Mesodermal cell (in vitro differentiated cells): ENCODE measurements at regions not wholly inside any gene's neighbourhood (a gene's known extent, or its start where the extent isn't known, plus 50 kb on each side); places are given as distances from the start of the nearest gene placed in this dataset.

Experiments
- H3K27ac ChIP-seq: 2 replicates; pipeline ENCODE4 v1.7.0; 2013; ENCODE audit warnings: mild to moderate bottlenecking, low read depth, low read length, moderate library complexity; ENCODE audit not compliant: severe bottlenecking
- H3K36me3 ChIP-seq: 2 replicates; pipeline ENCODE4 v1.7.1; 2013; ENCODE audit warnings: mild to moderate bottlenecking, low read length, moderate library complexity; ENCODE audit not compliant: control insufficient read depth, insufficient read depth
- H3K4me1 ChIP-seq: one replicate; pipeline ENCODE4 v1.7.1; 2013; ENCODE audit warnings: mild to moderate bottlenecking, low read length; ENCODE audit not compliant: insufficient read depth, control insufficient read depth, poor library complexity, severe bottlenecking
- H3K4me3 ChIP-seq: 2 replicates; pipeline ENCODE4 v1.7.0; 2013; ENCODE audit warnings: low read length, control low read depth, mild to moderate bottlenecking; ENCODE audit not compliant: insufficient read depth, poor library complexity, severe bottlenecking; ENCODE audit errors: extremely low read depth
- H3K9me3 ChIP-seq: 2 replicates; pipeline ENCODE4 v1.7.1; 2013; ENCODE audit warnings: mild to moderate bottlenecking, low read length, moderate library complexity; ENCODE audit not compliant: control insufficient read depth
- WGBS, 2 experiments: methylation state at CpG; one replicate each; pipeline ENCODE4 v1.1.5; 2013; ENCODE audit warnings: missing lambda C conversion rate in 2 of 2; ENCODE audit not compliant: insufficient coverage in 2 of 2; 5-methylcytosine and 5-hydroxymethylcytosine counted together

DNA sequence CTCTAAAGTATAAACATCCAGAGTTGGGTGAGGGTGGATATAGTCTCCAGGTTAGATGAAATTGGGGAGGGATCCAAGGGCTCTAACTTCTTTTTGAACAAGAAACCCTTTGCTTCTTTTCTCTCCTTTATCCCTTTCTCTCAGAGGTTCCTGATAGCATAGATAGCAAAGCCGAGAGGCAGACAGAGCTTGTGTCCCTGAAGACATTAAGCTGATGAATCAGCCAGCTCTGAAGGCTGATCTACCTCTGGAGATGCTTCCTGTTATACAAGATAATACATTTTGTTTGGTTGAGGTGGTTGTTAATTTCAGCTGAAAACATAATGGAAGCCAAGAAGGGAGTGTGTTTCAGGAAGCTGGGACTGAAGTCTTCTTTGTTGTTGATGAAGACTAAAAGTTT is 193.2 kb downstream of the PDCD6IP start:
- Histone ChIP-seq H3K4me1 (no peaks in the 10 kb centered on the region), H3K27ac (no peak overlapping the region), H3K9me3 (peaks cover 8% of the 10 kb centered on the region), H3K36me3 (no peaks in the 10 kb centered on the region), H3K4me3 (no peak overlapping the region)
- no CpG with 5 or more reads among the region's 1 CpG for WGBS, 2 experiments

DNA sequence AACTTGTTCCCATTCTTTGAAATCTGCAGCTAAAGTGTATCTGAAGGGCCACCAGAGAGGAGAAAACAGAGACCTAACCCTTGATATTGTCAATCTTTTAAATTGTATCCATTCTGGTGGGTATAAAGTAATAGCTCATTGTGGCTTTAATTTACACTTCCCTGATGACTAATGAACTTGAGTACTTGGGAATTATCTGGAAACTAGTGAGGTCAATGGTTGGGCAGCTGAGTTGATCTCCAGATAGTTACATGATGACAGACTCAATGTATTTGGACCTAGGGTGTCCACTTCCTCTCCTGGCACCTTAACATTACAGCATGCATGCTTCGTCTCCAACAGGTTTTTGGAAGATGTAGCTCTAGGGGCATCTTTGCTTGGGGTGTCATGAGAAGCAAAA is 195.2 kb downstream of the PDCD6IP start:
- Histone ChIP-seq H3K36me3 (no peaks in the 10 kb centered on the region), H3K4me1 (no peaks in the 10 kb centered on the region), H3K27ac (no peak overlapping the region), H3K4me3 (no peak overlapping the region), H3K9me3 (peaks cover 8% of the 10 kb centered on the region)
- no CpG with 5 or more reads among the region's 1 CpG for WGBS, 2 experiments

DNA sequence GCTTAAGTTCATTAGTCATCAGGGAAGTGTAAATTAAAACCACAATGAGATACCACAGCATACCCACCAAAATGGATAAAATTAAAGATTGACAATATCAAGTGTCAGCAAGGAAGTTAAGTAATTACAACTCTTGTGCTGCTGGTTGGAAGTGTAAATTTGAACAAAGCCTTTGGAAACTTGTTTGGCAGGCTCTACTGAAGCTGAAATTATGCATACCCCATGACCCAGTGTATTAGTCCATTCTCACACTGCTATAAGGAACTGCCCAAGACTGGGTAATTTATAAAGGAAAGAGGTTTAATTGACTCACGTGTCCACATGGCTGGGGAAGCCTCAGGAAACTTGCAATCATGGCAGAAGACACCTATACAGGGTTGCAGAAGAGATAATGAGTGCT is 196.1 kb downstream of the PDCD6IP start:
- no peaks in the 10 kb centered on the region for H3K4me1 ChIP-seq
- no peak overlapping the region for H3K27ac ChIP-seq
- 0% methylated on average over 1 of the region's 1 CpG; no CpG with 5 or more reads in 1 of the 2 experiments for WGBS, 2 experiments
- H3K9me3 ChIP-seq, result peaks cover 8% of the 10 kb centered on the region
- H3K4me3 ChIP-seq, result no peak overlapping the region
- H3K36me3 ChIP-seq, result no peaks in the 10 kb centered on the region

DNA sequence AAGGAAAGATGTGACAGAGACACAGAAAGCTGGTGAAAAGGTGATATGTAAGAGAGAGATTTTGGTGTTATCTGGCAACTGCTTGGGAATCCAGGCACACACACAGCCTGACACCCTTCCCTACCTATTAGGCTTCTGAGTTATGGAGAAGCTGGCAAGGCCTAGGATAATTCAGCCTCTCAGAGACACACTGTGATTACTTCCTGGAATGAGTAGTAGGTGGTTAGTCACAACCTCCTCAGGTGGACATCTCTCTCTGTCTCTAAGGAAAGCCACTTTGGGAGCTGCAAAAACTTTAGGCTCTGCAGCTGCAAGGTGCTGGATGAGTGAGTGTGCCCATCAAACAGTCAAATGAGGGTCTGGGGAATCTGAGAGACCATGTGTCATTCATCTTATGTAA is 201.9 kb downstream of the PDCD6IP start:
- H3K4me3 ChIP-seq, result no peak overlapping the region
- H3K9me3 ChIP-seq, result no peaks in the 10 kb centered on the region
- no peaks in the 10 kb centered on the region for H3K36me3 ChIP-seq
- no peak overlapping the region for H3K27ac ChIP-seq
- peaks cover 2% of the 10 kb centered on the region for H3K4me1 ChIP-seq

DNA sequence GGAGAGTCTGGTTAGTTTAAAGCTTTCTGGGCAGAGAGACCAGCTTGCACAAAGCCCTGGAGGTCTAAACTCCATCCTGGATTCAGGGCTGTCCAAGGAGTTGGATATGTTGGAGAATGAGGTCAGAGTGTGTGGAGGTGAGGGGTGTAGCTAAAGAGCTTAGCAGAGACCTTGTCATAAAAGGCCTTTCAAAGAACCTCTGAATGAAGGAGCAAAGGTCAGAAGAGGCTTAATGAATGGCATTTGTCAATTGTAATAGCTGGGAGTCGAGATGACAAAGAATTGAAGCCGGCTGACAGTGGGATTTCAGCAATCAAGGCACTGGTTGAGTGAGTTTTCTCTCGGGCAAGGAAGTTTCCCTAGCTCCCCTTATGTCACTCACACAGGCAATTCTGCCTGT is 202.6 kb downstream of the PDCD6IP start:
- Histone ChIP-seq H3K9me3 (no peaks in the 10 kb centered on the region), H3K27ac (no peak overlapping the region), H3K4me3 (no peak overlapping the region), H3K36me3 (no peaks in the 10 kb centered on the region), H3K4me1 (peaks cover 6% of the 10 kb centered on the region)
- WGBS, 2 experiments, result 65 to 73% methylated on average over 2 of the region's 3 CpGs

DNA sequence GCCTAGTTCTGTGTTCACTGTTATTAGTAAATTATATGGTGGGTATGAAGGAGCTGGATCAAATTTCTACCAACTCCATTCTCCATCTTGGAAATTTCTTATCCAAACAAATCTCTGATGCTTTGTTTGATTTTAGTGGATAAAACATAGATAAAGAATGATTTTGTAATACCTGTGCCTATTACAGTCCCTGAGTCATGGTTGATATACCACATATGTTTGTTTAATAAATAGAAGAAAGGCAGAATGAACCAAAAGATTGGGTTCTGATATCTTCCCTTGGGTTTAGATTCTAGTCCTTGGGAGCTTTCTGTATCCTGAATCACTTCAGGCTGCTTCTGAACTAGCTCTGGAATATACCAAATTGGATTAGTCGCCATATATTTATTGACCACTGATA is 203.6 kb downstream of the PDCD6IP start:
- H3K4me1 ChIP-seq, result peaks cover 9% of the 10 kb centered on the region
- H3K4me3 ChIP-seq, result no peak overlapping the region
- H3K36me3 ChIP-seq, result no peaks in the 10 kb centered on the region
- H3K27ac ChIP-seq, result no peak overlapping the region
- no peaks in the 10 kb centered on the region for H3K9me3 ChIP-seq
- 100% methylated on average over 1 of the region's 1 CpG; no CpG with 5 or more reads in 1 of the 2 experiments for WGBS, 2 experiments

DNA sequence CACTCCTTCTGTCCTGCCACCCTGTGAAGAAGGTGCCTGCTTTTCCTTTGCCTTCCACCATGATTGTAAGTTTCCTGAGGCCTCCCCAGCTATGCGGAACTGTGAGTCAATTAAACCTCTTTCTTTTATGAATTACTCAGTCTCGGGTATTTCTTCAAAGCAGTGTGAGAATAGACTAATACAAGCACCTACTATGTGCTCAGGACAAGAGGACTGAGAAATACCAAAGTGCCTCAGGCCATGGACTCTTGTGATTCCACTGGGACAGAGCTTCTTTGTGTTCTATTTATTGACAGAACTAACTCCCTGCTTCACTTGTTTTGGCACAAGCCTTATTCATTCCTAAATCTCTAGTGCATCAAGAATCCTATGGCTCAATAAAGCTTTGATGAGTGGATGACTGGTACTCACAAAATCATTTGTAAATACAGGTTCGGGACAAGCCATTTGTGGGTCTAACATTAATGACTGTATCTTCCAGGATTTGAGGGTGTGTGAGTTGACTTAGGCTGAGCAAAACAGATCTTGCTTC is 204.2 kb downstream of the PDCD6IP start:
- H3K36me3 ChIP-seq, result no peaks in the 10 kb centered on the region
- H3K4me1 ChIP-seq, result peaks cover 11% of the 10 kb centered on the region
- H3K4me3 ChIP-seq, result no peak overlapping the region
- 72 to 86% methylated on average over 1 to 2 of the region's 3 CpGs for WGBS, 2 experiments
- H3K9me3 ChIP-seq, result no peaks in the 10 kb centered on the region
- H3K27ac ChIP-seq, result no peak overlapping the region

DNA sequence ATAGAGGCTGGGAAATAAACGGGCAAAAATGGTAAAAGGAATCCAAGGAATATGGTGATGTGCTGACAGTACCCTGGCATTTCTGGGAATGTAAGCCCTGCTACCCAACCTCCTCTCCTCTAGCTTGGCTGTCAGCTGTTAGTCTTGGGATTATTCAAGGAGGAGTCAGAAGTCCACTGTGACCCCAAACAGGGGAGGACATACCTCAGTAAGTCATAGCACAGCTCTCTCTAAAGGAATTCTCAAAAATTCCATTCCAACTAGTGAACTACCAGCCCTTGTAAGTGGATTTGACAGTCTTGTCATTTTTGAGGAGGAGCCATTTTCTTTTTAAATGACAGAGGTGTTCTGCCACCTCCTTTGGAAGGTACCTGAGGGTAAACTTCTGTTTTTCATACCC is 207.5 kb downstream of the PDCD6IP start:
- Histone ChIP-seq H3K4me3 (no peak overlapping the region), H3K9me3 (no peaks in the 10 kb centered on the region), H3K4me1 (peaks cover 36% of the 10 kb centered on the region), H3K27ac (no peak overlapping the region), H3K36me3 (no peaks in the 10 kb centered on the region)
- WGBS, 2 experiments, result 86 to 100% methylated on average over 1 of the region's 1 CpG

DNA sequence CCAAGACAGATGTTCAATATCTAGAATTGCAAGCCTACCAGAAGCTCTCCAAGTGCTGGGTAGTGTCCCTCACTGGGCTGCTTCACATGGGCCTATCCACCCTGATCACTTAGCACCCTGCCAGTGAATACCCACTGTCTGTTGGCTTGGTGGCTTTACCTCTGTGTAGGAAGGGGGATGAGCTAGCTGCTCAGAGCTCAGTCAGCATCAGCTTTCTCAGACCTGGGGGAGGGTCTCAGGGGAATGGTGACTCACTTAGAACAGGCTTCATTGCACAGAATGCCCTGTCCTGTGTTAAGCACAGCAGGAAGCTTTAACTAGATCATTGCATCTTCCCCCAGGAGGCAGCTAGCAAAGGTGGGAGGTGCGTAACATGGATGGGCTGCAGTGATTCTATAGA is 209.8 kb downstream of the PDCD6IP start:
- H3K27ac ChIP-seq, result no peak overlapping the region
- no peak overlapping the region for H3K4me3 ChIP-seq
- H3K4me1 ChIP-seq, result peaks cover 52% of the 10 kb centered on the region
- H3K36me3 ChIP-seq, result no peaks in the 10 kb centered on the region
- H3K9me3 ChIP-seq, result no peaks in the 10 kb centered on the region
- WGBS, 2 experiments, result 63 to 80% methylated on average over 1 of the region's 1 CpG

DNA sequence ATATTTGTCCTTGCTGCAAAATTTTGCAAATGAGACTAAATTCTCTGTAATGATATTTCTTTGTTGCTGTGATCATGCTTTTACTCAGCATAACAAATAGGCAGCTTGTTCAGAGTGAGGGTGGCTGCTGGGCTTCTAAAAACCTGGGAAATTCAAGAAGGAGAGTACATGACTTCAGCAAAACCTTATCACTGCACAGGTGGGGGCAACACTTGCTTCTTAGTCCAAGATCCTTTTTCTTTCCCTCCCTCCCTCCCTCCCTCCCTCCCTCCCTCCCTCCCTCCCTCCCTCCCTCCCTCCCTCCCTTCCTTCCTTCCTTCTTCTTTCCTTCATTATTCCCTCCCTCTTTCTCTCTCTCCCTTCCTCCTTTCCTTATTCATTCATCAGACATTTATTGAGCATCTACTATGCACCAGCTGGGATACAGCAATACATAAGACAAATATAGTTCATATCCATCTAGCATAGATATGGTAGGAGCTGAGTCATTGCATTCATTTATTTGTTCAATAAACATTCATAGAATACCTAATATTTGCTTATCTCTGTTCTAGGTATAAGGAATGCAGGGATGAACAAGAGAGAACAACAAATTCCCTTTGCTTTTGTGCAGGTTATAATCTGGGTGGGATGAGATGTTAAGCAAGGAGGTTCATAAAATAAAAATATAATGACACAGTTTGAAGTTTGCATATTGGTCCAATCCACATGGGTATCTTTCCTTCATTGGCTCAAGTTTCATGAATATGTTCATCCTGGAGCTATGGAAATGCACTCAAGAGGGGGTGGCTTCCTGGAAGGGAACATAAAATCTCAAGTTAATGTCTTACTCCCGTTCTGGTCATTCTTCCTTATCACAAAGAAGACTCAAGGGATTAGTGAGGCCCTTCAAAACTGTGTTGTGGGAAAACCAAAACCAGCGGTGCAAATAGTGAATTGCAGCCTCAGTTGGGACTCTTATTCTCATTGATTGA is 210.7 kb downstream of the PDCD6IP start:
- Histone ChIP-seq H3K36me3 (no peaks in the 10 kb centered on the region), H3K4me3 (no peak overlapping the region), H3K9me3 (no peaks in the 10 kb centered on the region), H3K4me1 (peaks cover 62% of the 10 kb centered on the region), H3K27ac (no peak overlapping the region)
- 60% methylated on average over 1 of the region's 2 CpGs; no CpG with 5 or more reads in 1 of the 2 experiments for WGBS, 2 experiments
